ENCODE measurements at regions not wholly inside any gene's neighbourhood (a gene's known extent, or its start where the extent isn't known, plus 50 kb on each side); places are given as distances from the start of the nearest gene placed in this dataset.
"Not testable (repeated sequence)": the region's sequence is repeated elsewhere in the genome, so short reads cannot be mapped to it uniquely, and the experiment has no call there.

- no peak for DNase-seq
These were observed 520.9 kb downstream of the HTR1B start for GRCh38 chr6:76942203-76942966.

- DNase-seq = no peak
These were observed 523.1 kb downstream of the HTR1B start for GRCh38 chr6:76940191-76940590.

DNA sequence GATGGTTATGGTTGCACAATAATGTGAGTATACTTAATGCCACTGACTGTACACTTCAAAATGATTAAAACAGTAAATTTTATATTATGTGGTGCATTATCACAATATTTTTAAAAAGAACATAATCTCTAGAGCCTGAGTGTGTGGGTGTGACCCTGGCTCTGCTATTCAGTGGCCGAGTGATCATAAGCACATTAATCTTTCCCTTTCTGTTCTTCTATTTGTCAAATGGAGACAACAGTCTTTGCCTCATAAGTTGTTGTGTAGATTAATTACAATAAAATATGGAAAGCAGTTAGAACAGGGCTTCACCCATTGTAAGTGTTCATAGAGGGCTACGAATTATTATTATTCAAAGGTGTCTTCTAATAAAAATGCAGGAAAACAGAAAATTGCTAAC, 548.6 kb downstream of the HTR1B start:
- DNase-seq = no peak

DNA sequence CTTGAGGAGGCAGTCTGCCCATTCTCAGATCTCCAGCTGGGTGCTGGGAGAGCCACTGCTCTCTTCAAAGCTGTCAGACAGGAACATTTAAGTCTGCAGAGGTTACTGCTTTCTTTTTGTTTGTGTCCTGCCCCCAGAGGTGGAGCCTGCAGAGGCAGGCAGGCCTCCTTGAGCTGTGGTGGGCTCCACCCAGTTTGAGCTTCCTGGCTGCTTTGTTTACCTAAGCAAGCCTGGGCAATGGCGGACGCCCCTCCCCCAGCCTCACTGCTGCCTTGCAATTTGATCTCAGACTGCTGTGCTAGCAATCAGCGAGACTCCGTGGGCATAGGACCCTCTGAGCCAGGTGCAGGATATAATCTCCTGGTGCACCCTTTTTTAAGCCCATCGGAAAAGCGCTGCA, 557.8 kb downstream of the HTR1B start:
- not testable (repeated sequence) for DNase-seq

DNA sequence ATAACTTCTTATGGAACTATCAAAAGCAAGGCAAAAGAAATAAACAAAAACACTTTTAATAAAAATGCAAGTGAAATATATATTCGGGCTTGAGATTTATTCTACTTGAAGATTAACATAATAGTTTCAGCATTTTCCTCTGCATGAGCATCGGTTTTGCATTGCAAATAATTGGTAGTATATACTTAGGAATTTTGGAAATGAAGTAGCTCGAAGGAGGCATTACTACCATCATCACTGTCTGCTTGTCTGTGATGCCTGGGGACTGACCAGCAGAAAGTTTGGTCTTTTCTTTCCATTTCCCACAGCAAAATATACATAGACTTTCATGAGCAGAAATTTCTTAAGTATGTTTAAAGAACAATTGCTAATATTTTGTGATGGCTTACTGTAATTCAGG, 570.7 kb downstream of the HTR1B start:
- DNase-seq = no peak

DNA sequence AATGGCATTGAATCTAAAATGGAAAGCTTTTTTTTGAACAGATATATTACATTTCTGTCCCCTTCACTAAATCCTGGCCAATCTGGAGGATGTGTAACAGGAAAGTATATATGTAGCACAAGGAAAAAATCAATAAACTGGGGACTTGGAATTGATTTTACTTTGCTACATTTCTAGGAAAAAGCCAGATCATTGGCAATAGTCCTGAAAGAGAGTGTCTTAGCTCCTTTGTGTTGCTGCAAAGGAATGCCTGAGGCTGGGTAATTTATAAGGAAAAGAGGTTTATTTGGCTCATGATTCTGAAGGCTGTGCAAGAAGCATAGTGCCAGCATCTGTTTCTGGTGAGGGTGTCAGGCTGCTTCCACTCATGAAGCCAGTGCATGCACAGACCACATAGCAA, 574.9 kb downstream of the HTR1B start:
- DNase-seq = no peak

- no peak for DNase-seq
These were observed 576.4 kb downstream of the HTR1B start for GRCh38 chr6:76886900-76887299.

DNA sequence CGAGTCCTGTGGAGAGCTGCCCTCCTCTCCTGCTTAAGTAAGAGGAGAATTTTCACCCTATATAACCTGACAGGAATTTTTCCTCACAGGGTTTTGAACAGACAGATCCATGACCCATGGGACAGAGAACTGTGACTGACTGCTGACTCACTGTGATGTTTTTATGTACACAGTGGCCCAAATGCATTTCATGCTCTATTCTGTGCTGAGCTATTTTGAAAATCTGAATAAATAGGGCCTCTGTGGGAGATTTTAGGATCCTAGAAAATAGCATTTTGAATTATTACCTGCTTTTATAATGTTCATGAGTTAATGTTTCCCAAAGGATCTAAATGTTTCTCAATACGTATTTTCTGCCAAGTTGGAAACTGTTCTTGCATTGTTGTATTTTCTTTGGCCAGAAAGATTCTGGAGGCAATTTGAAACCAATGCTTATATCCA, 577.4 kb downstream of the HTR1B start:
- DNase-seq = no peak

DNA sequence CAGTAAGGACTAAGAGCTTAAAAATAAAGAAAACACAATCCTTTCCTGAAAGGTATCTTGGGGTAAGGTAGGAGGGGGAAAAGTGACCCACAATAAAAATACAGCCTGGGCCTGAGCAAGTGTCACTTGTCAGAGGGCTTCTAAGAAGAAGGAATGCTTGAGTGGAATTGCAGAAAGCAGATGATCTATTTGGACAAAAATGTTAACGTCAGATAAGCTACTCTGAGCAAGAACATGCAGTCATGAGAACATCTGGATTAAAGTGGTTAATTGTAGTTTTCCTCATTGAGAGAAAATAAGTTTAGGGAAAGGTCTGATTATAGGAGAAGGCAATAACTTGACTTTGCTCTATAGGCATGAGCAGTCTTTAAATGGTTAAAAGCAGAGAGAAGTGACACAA, 581.9 kb downstream of the HTR1B start:
- no peak for DNase-seq

GRCh38 chr6:76876922-76877553, 586.3 kb downstream of the HTR1B start:
- peak; percentile 40 for DNase-seq

DNA sequence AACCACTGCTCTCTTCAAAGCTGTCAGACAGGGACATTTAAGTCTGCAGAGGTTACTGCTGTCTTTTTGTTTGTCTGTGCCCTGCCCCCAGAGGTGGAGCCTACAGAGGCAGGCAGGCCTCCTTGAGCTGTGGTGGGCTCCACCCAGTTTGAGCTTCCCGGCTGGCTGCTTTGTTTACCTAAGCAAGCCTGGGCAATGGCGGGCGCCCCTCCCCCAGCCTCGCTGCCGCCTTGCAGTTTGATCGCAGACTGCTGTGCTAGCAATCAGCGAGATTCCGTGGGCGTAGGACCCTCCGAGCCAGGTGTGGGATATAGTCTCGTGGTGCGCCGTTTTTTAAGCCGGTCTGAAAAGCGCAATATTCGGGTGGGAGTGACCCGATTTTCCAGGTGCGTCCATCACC, 586.9 kb downstream of the HTR1B start:
- DNase-seq = not testable (repeated sequence)

DNA sequence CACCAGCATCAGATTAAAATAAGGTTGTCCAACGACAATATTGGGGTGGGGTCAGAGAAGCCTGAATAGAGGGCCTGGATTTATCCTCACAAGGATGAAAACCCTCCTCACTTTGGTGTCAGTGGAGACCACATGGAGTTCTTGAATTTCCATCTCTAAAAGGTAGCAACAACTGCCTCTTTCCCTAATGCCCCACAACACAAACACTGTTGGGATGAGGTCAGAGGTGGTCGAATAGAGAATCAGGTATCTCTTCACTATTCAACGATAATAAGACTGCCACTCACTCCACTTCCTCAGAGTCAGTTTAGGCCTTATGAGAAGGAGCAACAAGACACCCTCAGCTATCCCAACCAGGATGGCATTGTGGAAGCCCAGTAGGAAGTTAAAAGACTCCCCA, 596.1 kb downstream of the HTR1B start:
- no peak for DNase-seq

GRCh38 chr6:76866091-76866915, 597.0 kb downstream of the HTR1B start:
- no peak for DNase-seq

- no peak for DNase-seq
These were observed 600.4 kb downstream of the HTR1B start for GRCh38 chr6:76862936-76863335.

DNA sequence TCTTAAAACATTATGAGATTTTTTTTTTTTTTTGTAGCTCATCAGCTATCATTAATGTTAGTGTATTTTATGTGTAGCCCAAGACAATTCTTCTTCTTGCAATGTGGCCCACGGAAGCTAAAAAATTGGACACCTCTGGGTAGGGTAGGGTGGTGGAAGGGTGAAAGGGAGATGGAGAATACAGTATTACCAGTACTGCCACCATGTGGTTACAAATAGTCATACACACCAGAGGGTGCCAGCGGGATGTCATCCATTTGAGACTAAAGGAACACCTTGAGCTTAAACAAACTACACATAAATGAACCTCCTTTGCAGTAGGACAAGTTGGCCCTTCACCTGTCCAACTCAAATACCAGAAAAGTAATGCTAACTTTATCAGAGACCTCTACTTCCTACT, 601.9 kb downstream of the HTR1B start:
- DNase-seq = no peak

DNA sequence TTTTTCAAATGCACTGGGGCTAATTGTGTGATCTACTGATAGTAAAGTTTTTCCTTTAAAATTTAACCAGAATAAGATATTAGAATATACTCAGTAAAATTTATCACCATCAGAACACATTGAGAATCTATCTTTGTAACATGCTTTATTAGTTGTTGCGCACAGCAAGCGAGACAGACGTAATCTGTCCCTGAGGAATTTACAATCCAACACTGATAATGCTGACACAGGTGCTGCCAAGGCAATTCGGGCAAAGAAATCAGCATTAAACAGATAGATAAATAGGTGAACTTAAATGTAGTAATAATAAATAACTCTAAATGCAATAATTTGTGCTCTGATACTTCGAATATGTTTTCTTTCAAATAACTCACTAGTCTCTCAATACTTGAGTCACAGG, 607.2 kb downstream of the HTR1B start:
- DNase-seq = no peak

GRCh38 chr6:76852776-76853175, 610.5 kb downstream of the HTR1B start:
- no peak for DNase-seq

DNA sequence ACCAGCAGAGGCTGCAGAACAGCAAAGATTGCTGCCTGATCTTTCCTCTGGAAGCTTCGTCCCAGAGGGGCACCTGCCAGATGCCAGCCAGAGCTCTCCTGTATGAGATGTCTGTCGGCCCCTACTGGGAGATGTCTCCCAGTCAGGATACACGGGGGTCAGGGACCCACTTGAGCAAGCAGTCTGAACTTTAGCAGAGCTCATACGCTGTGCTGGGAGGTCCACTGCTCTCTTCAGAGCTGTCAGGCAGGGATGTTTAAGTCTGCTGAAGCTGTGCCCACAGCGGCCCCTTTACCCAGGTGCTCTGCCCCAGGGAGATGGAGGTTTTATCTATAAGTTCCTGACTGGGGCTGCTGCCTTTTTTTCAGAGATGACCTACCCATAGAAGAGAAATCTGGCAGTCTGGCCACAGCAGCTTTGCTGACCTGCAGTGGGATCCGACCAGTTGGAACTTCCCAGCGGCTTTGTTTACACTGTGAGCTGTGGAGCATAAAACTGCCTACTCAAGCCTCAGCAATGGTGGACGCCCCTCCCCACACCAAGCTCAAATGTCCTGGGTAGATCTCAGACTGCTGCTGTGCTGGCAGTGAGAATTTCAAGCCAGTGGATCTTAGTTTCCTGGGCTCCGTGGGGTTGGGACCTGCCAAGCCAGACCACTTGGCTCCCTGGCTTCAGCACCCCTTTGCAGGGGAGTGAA, 613.9 kb downstream of the HTR1B start:
- not testable (repeated sequence) for DNase-seq

- no peak for DNase-seq
These were observed 620.1 kb downstream of the HTR1B start for GRCh38 chr6:76843054-76843822.

DNA sequence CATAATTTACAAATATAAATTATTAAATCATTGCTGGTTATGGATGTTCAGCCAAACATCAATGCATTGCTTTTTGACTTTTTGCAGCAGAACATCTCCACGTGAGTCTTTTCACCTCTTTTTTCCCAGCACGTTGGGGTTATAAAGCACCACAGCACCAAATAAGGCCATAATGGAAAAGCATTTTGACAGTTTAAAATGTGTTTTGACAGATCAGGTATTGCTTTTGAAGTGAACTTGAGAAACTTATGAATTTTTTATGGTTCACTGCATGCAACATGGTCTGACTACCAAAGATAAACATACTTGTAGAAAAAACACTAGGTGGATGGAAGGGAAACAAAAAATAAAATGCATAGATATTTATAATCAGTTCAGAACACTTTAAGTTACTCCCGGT, 622.4 kb downstream of the HTR1B start:
- no peak for DNase-seq

DNA sequence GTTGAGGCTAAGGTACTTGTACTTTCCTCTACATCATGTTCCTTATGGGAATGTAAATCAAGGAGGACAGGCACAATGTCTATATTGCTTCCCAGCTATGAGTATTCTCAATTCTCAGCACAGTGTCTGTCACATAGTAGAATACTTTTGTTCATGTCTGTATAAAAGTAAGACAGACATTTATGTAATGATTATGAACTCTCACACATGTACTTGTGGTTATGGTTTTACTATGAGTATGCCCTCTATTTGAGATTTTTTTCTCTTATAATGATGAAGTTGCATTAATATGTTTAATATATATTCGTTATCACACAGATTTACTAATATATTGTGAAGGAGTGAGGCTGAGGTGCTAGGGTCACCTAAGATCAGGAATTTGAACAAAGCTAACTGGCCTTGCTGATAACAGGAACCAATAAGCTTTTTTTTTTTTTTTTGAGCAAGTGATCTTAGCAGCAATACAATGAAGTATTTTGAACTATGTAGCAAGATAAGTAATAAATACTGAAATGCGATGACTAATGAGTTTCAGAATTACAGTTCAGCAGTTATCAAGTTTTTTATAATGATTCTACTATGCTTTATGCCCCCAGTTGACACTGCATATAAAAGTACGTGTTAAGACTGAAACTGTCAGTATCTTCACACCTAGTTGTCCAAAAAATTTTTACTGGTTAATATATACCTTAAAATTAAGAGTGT, 623.1 kb downstream of the HTR1B start:
- no peak for DNase-seq

- no peak for DNase-seq
These were observed 623.8 kb downstream of the HTR1B start for GRCh38 chr6:76839505-76839904.
